ENCODE measurements at regions not wholly inside any gene's neighbourhood (a gene's known extent, or its start where the extent isn't known, plus 50 kb on each side); places are given as distances from the start of the nearest gene placed in this dataset.

DNA sequence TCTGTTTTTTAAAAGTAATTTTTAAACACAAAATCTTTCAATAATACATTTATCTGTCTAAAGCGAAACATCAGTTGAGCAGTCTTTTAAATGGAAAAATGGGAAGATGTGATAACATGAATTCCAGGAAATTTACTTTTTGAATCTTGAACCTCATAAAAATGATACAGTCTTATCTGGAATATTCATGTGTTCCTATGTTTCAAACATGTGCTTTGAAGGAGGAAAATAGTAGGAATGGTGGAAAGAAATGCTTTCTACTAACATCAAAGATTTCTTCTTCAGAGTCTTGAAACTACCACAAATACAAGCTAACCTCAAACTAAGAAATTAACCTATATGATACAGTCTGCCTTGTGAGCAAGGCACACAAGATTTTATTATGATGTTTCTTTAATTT, 317.5 kb upstream of the SEMA3A start:
- Histone ChIP-seq H3K4me3 (ENCODE audit: low read depth, low read length) (no peak overlapping the region), H3K36me3 (ENCODE audit: control insufficient read depth, insufficient read depth, low read length) (no peaks in the 10 kb centered on the region), H3K27me3 (ENCODE audit: control insufficient read depth, insufficient read depth, low read length) (no peaks in the 10 kb centered on the region)
- FAIRE-seq (no peak), DNase-seq (ENCODE audit: low read depth) (no peak)
- TF ChIP-seq CTCF (IDR thresholded peaks at IDR 0.05; ENCODE audit: insufficient read depth, low read length, severe bottlenecking), result no peak

- no peak for TF ChIP-seq CTCF (IDR thresholded peaks at IDR 0.05; ENCODE audit: insufficient read depth, low read length, severe bottlenecking)
- H3K27me3 ChIP-seq (ENCODE audit: control insufficient read depth, insufficient read depth, low read length), result no peaks in the 10 kb centered on the region
- FAIRE-seq, result no peak
- H3K36me3 ChIP-seq (ENCODE audit: control insufficient read depth, insufficient read depth, low read length), result no peaks in the 10 kb centered on the region
- H3K4me3 ChIP-seq (ENCODE audit: low read depth, low read length), result no peak overlapping the region
- DNase-seq (ENCODE audit: low read depth), result peak; percentile 57
Observed at GRCh38 chr7:84510505-84510904, 315.9 kb upstream of the SEMA3A start.

- H3K4me3 ChIP-seq (ENCODE audit: low read depth, low read length), result no peak overlapping the region
- TF ChIP-seq CTCF (IDR thresholded peaks at IDR 0.05; ENCODE audit: insufficient read depth, low read length, severe bottlenecking), result no peak
- no peak for DNase-seq (ENCODE audit: low read depth)
- no peak for FAIRE-seq
- H3K36me3 ChIP-seq (ENCODE audit: control insufficient read depth, insufficient read depth, low read length), result no peaks in the 10 kb centered on the region
- no peaks in the 10 kb centered on the region for H3K27me3 ChIP-seq (ENCODE audit: control insufficient read depth, insufficient read depth, low read length)
Observed at GRCh38 chr7:84509522-84509921, 314.9 kb upstream of the SEMA3A start.

GRCh38 chr7:84508606-84509005, 314.0 kb upstream of the SEMA3A start:
- no peak for DNase-seq (ENCODE audit: low read depth)
- H3K4me3 ChIP-seq (ENCODE audit: low read depth, low read length), result no peak overlapping the region
- H3K36me3 ChIP-seq (ENCODE audit: control insufficient read depth, insufficient read depth, low read length), result no peaks in the 10 kb centered on the region
- no peaks in the 10 kb centered on the region for H3K27me3 ChIP-seq (ENCODE audit: control insufficient read depth, insufficient read depth, low read length)
- TF ChIP-seq CTCF (IDR thresholded peaks at IDR 0.05; ENCODE audit: insufficient read depth, low read length, severe bottlenecking), result no peak
- FAIRE-seq, result no peak

GRCh38 chr7:84507529-84507928, 312.9 kb upstream of the SEMA3A start:
- DNase-seq (ENCODE audit: low read depth) (no peak), FAIRE-seq (no peak)
- no peak overlapping the region for H3K4me3 ChIP-seq (ENCODE audit: low read depth, low read length)
- H3K36me3 ChIP-seq (ENCODE audit: control insufficient read depth, insufficient read depth, low read length), result no peaks in the 10 kb centered on the region
- TF ChIP-seq CTCF (IDR thresholded peaks at IDR 0.05; ENCODE audit: insufficient read depth, low read length, severe bottlenecking), result no peak
- H3K27me3 ChIP-seq (ENCODE audit: control insufficient read depth, insufficient read depth, low read length), result no peaks in the 10 kb centered on the region

- no peak for FAIRE-seq
Observed at GRCh38 chr7:84506151-84506550, 311.6 kb upstream of the SEMA3A start.

More at GRCh38 chr7:84506151-84506550, 311.6 kb upstream of the SEMA3A start:
- no peaks in the 10 kb centered on the region for H3K27me3 ChIP-seq (ENCODE audit: control insufficient read depth, insufficient read depth, low read length)
- no peak for DNase-seq (ENCODE audit: low read depth)
- no peak for TF ChIP-seq CTCF (IDR thresholded peaks at IDR 0.05; ENCODE audit: insufficient read depth, low read length, severe bottlenecking)
- no peaks in the 10 kb centered on the region for H3K36me3 ChIP-seq (ENCODE audit: control insufficient read depth, insufficient read depth, low read length)
- no peak overlapping the region for H3K4me3 ChIP-seq (ENCODE audit: low read depth, low read length)

All from bronchial epithelial cell (primary cell).